GM12865 (cell line): ENCODE measurements at regions not wholly inside any gene's neighbourhood (a gene's known extent, or its start where the extent isn't known, plus 50 kb on each side); places are given as distances from the start of the nearest gene placed in this dataset.
"Not testable (repeated sequence)": the region's sequence is repeated elsewhere in the genome, so short reads cannot be mapped to it uniquely, and the experiment has no call there.

Experiments used
- DNase-seq: peaks from one replicate; pipeline ENCODE4 v3.0.0; 2010; ENCODE audit warnings: low read depth
- H3K4me3 ChIP-seq: 2 replicates; pipeline ENCODE4 v1.5.1; 2011; ENCODE audit warnings: mild to moderate bottlenecking, low read depth, low read length, control low read depth
- CTCF ChIP-seq: IDR thresholded peaks from 2 replicates; pipeline ENCODE4 v1.5.1; 2011; ENCODE audit warnings: low read length, control low read depth, low read depth, inconsistent platforms; ENCODE audit not compliant: insufficient read depth; ENCODE audit errors: missing control alignments

- TF ChIP-seq CTCF, result no peak
- no peak overlapping the region for H3K4me3 ChIP-seq
- DNase-seq, result no peak
Measured at GRCh38 chr6:14770572-14770971, 475.3 kb upstream of the JARID2 start.

- no peak for TF ChIP-seq CTCF
- no peak for DNase-seq
Measured at GRCh38 chr6:14771016-14771415, 474.9 kb upstream of the JARID2 start.

DNA sequence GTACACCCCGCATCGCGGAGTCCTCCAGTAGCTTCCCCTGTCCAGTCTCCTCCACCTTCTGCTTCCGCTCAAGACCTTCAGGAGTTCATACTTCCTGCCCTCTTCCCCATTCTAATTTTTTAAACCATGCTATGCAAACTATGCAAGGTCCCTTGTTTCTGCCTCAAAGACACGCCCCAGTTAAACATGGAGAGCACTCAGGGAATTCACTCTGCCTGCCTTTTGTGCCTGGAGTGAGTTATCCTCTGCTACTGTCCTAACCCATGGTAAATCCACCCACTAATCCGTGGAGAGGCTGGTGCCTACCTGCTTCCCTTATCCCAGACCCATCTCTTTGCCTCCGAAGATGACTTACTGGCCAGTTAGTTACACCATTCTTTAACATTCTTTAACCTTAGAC, 473.7 kb upstream of the JARID2 start:
- DNase-seq, result no peak

More at GRCh38 chr6:14771016-14771415, 474.9 kb upstream of the JARID2 start:
- no peak overlapping the region for H3K4me3 ChIP-seq

GRCh38 chr6:14775528-14775927, 470.3 kb upstream of the JARID2 start:
- TF ChIP-seq CTCF, result no peak
- no peak for DNase-seq
- no peak overlapping the region for H3K4me3 ChIP-seq

More for the DNA sequence above, 473.7 kb upstream of the JARID2 start:
- H3K4me3 ChIP-seq, result no peak overlapping the region
- no peak for TF ChIP-seq CTCF

- H3K4me3 ChIP-seq, result no peak overlapping the region
- DNase-seq, result no peak
- no peak for TF ChIP-seq CTCF
Measured at GRCh38 chr6:14776307-14776706, 469.6 kb upstream of the JARID2 start.

GRCh38 chr6:14781772-14782525, 463.9 kb upstream of the JARID2 start:
- DNase-seq, result no peak
- H3K4me3 ChIP-seq, result no peak overlapping the region
- TF ChIP-seq CTCF, result no peak

DNA sequence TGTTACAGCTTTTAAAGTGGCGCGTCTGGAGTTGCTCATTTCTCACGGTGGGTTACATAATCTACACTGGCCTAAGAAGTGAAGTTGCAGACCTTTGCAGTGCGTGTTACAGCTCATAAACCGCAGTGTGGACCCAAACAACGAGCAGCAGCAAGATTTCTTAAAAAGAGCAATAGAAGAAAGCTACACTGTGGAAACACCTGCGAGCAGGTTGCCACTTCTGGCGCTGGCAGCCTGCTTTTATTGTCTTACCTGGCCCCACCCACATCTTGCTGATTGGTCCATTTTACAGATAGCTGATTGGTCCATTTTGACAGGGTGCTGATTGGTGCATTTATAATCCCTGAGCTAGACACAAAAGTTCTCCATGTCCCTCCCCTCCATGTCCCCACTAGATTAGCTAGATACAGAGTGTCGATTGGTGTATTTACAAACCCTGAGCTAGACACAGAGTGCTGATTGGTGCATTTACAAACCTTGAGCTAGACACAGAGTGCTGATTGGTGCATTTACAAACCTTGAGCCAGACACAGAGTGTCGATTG, 462.9 kb upstream of the JARID2 start:
- DNase-seq, H3K4me3 ChIP-seq: not testable (repeated sequence)
